NCI-H1092 treated with DMSO at 0.1 percent for 48 hours (cell line): ENCODE measurements at regions not wholly inside any gene's neighbourhood (a gene's known extent, or its start where the extent isn't known, plus 50 kb on each side); places are given as distances from the start of the nearest gene placed in this dataset.

Experiments
- DNase-seq: peaks from one replicate; lab custom pipeline; 2025; lab: John Stamatoyannopoulos, UW

DNA sequence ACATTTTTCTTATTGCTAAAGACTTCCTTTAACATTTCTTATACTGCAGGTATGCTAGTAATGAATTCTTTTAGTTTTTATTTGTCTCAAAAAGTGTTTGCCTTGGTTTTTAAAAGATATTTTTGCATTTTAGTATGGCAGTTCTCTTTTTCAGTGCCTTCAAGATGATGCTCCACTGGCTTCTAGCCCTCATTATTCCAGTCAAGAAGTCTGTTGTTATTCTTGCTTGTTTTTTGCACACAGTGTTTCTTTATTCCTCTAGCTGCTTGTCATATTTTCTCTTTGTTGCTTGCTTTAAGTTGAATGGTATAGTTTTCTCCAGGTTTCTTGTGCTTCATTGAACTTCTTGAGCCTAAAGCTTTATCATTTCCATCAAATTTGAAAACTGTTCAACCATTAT, 158.0 kb upstream of the SPHKAP start:
- DNase-seq: no peak

- no peak for DNase-seq
Measured at GRCh38 chr2:228334180-228334579, 152.7 kb upstream of the SPHKAP start.

DNA sequence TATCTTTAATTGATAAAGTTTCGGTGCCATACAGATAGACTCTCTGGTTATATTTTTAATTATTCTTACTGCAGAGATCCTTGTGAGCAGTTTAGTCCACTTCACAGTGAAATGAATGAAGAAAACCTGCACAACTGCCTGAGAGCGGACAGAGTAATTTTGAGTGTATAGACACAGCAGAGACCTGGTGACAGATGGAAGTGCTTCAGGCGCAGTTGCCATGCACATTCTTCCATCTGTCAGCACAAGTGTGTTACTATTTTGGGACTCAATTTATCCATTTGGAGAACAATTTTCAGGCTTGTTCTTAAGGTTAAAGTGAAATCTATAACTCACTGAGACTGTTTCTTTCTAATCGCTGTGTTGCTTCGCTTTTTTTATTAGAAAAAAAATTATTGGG, 147.8 kb upstream of the SPHKAP start:
- no peak for DNase-seq

DNA sequence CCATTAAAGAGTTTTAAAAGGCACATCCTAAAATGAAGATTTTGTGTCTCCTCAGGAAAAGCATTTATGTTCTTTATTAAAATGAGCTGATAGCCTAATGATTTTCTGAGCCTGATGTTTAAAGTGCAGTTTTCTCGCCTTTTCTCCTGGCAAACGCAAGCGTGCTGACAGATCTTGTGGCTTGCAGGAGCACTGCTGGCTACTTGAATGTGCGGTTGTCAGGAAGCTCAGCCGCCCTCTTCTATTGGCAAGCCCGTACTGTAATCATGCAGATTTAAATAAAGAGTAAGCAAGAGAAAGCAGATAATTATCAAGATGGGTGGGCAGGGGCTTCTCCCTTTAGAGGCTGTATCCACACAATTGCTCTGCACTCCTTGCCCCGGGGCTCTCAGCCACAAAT, 139.5 kb upstream of the SPHKAP start:
- DNase-seq: no peak

DNA sequence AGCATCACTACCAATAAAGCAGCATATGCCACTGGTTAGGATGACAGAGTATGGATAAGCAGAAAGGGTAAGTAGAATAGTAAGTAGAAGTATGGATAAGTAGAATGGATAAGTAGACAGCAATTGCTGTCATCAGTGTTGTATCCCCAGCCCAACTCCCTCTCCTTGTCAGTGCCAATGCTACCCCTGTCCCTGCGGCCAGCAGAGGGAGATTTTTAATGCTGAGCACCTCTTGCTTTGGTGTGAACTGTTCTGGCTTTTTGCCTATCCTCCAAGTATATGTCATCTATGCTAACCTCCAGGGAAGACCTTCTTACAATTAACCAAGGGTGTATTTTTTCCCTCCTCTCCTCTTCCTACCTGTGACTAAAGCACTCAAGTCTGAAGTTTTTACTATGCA, 136.7 kb upstream of the SPHKAP start:
- DNase-seq: peak; percentile 12

- DNase-seq: no peak
Measured at GRCh38 chr2:228312172-228312571, 130.7 kb upstream of the SPHKAP start.

GRCh38 chr2:228303960-228304359, 122.5 kb upstream of the SPHKAP start:
- no peak for DNase-seq

GRCh38 chr2:228283491-228284171, 102.1 kb upstream of the SPHKAP start:
- DNase-seq: no peak

GRCh38 chr2:228282376-228282775, 100.9 kb upstream of the SPHKAP start:
- no peak for DNase-seq

GRCh38 chr2:228273159-228273558, 91.7 kb upstream of the SPHKAP start:
- DNase-seq: no peak

DNA sequence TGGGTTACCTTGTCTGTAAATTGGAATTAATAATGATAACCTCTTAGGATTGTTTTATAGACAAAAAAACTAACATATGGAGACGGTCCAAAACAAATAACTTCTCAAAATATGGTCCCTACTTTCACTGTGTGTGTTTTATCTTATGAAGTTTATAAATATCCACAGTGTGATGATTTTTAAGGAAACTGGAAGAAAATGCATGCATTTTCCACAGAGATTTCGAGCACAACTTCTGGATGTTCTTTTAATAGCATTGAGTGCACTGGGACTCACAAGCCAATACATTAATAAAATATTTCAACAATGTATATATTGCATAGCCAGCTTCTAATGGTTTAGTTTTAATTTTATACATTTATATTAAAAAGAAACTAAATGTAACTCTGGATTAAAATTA, 87.9 kb upstream of the SPHKAP start:
- DNase-seq: no peak

GRCh38 chr2:228268756-228269155, 87.3 kb upstream of the SPHKAP start:
- DNase-seq: peak; percentile 82

- no peak for DNase-seq
Measured at GRCh38 chr2:228268301-228268700, 86.8 kb upstream of the SPHKAP start.

- DNase-seq: no peak
Measured at GRCh38 chr2:228263156-228263555, 81.7 kb upstream of the SPHKAP start.

DNA sequence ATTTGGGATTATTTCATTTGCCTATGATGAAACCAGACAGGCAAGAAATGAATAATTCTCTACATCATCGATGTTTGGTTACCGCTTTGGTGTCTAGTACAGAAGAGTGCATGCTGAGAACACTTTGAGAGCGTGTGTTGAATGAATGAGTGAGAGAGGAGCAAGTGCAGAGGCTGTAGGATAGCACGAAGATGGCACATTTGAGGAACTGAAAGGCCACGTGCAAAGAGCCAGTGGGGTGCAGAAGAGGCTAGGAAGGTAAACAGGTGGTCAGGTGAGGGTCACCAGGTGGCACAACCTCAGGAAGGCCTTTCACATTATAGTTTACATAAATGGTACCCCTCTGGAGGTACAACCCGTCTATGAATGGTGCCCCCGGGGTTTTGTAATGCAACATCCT, 80.1 kb upstream of the SPHKAP start:
- DNase-seq: no peak

GRCh38 chr2:228257379-228257778, 75.9 kb upstream of the SPHKAP start:
- no peak for DNase-seq

GRCh38 chr2:228253752-228254151, 72.3 kb upstream of the SPHKAP start:
- DNase-seq: no peak

- DNase-seq: no peak
Measured at GRCh38 chr2:228247335-228247734, 65.8 kb upstream of the SPHKAP start.

GRCh38 chr2:228245601-228246000, 64.1 kb upstream of the SPHKAP start:
- no peak for DNase-seq

- DNase-seq: no peak
Measured at GRCh38 chr2:228242591-228242990, 61.1 kb upstream of the SPHKAP start.

DNA sequence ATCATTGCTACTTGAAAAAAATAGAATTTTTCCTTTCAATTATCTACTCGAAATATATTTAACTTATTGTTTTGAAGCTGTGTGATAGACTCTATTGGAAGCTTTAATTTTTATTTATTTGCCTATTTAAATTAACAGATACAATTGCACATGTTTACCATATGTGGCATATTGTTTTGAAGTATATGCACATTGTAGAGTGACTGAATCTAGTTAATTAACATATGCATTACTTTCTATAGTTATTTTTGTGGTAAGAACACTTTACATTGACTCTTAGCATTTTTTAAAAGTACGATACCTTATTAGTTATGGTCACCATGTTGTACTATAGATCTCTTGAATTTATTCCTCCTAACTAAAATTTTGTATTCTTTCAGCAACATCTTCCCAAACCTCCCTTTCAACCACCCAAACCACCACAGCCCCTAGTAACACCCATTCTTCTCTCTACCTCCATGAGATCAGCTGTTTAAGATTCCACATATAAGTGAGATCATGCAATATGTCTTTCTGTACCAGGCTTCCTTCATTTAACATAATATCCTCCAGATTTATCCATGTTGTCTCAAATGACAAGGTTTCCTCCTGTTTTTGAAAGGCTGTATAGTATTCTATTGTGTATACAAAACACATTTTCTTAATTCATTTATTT, 58.5 kb upstream of the SPHKAP start:
- DNase-seq: no peak

GRCh38 chr2:228239207-228239906, 57.9 kb upstream of the SPHKAP start:
- DNase-seq: no peak
